ENCODE measurements at regions not wholly inside any gene's neighbourhood (a gene's known extent, or its start where the extent isn't known, plus 50 kb on each side); places are given as distances from the start of the nearest gene placed in this dataset.

GRCh38 chr2:219692521-219692920, 65.1 kb downstream of the SLC4A3 start:
- H3K9me3 ChIP-seq (ENCODE audit: control insufficient read depth, low read length), result no peaks in the 10 kb centered on the region
- no peak overlapping the region for H3K4me3 ChIP-seq (ENCODE audit: low read length)
- no peaks in the 10 kb centered on the region for H3K4me1 ChIP-seq (ENCODE audit: control insufficient read depth, insufficient read depth, low read length)
- DNase-seq (no peak), ATAC-seq (no peak)
- H3K27me3 ChIP-seq (ENCODE audit: control insufficient read depth, insufficient read depth), result no peaks in the 10 kb centered on the region
- intact Hi-C loops (cut with DNase I), result loop anchor here in 3 of 4 donors (5.0 to 10.0 kb wide), 3 partner anchors 148 to 290 kb away; partner anchors contain the start of genes CHPF (in 3 of the 3) and TMEM198 (in 3 of the 3)
- WGBS, result 78% methylated on average over 5 of the region's 5 CpGs
- no peak overlapping the region for H3K27ac ChIP-seq (ENCODE audit: low read length)

- intact Hi-C loops (cut with DNase I), result loop anchor here in 1 of 4 donors (10.0 kb wide), 1 partner anchor 150 kb away; the partner anchor contains the start of genes CHPF and TMEM198
Observed at GRCh38 chr2:219695145-219695709, 67.8 kb downstream of the SLC4A3 start.

GRCh38 chr2:219697811-219698747, 70.6 kb downstream of the SLC4A3 start:
- intact Hi-C loops (cut with DNase I), result loop anchor here in 1 of 4 donors (10.0 kb wide), 1 partner anchor 153 kb away; the partner anchor contains the start of genes CHPF and TMEM198
- H3K27me3 ChIP-seq (ENCODE audit: control insufficient read depth, insufficient read depth), result no peaks in the 10 kb centered on the region
- H3K4me3 ChIP-seq (ENCODE audit: low read length), result no peak overlapping the region
- DNase-seq (peak; percentile 38 to 87 (median 75)), ATAC-seq (peak; percentile 52 to 70)
- H3K27ac ChIP-seq (ENCODE audit: low read length), result no peak overlapping the region
- 41% methylated on average over 12 of the region's 12 CpGs for WGBS
- no peaks in the 10 kb centered on the region for H3K9me3 ChIP-seq (ENCODE audit: control insufficient read depth, low read length)
- peaks cover 5% of the 10 kb centered on the region for H3K4me1 ChIP-seq (ENCODE audit: control insufficient read depth, insufficient read depth, low read length)

More at GRCh38 chr2:219695145-219695709, 67.8 kb downstream of the SLC4A3 start:
- H3K4me1 ChIP-seq (ENCODE audit: control insufficient read depth, insufficient read depth, low read length), result peaks cover 2% of the 10 kb centered on the region
- H3K9me3 ChIP-seq (ENCODE audit: control insufficient read depth, low read length), result no peaks in the 10 kb centered on the region
- H3K27me3 ChIP-seq (ENCODE audit: control insufficient read depth, insufficient read depth), result no peaks in the 10 kb centered on the region
- ATAC-seq, result no peak
- WGBS, result 32% methylated on average over 3 of the region's 3 CpGs
- no peak overlapping the region for H3K27ac ChIP-seq (ENCODE audit: low read length)
- DNase-seq, result no peak
- H3K4me3 ChIP-seq (ENCODE audit: low read length), result no peak overlapping the region

GRCh38 chr2:219698748-219699439, 71.5 kb downstream of the SLC4A3 start:
- ATAC-seq (no peak), DNase-seq (no peak)
- H3K9me3 ChIP-seq (ENCODE audit: control insufficient read depth, low read length), result no peaks in the 10 kb centered on the region
- intact Hi-C loops (cut with DNase I), result loop anchor here in 1 of 4 donors (10.0 kb wide), 1 partner anchor 154 kb away; the partner anchor contains the start of genes CHPF and TMEM198
- no peaks in the 10 kb centered on the region for H3K27me3 ChIP-seq (ENCODE audit: control insufficient read depth, insufficient read depth)
- no peak overlapping the region for H3K4me3 ChIP-seq (ENCODE audit: low read length)
- 75% methylated on average over 15 of the region's 15 CpGs for WGBS
- peaks cover 5% of the 10 kb centered on the region for H3K4me1 ChIP-seq (ENCODE audit: control insufficient read depth, insufficient read depth, low read length)
- no peak overlapping the region for H3K27ac ChIP-seq (ENCODE audit: low read length)

GRCh38 chr2:219699440-219699821, 72.0 kb downstream of the SLC4A3 start:
- DNase-seq, result no peak
- no peaks in the 10 kb centered on the region for H3K9me3 ChIP-seq (ENCODE audit: control insufficient read depth, low read length)
- no peak overlapping the region for H3K4me3 ChIP-seq (ENCODE audit: low read length)
- H3K27ac ChIP-seq (ENCODE audit: low read length), result no peak overlapping the region
- H3K27me3 ChIP-seq (ENCODE audit: control insufficient read depth, insufficient read depth), result no peaks in the 10 kb centered on the region
- intact Hi-C loops (cut with DNase I), result loop anchor here in 1 of 4 donors (10.0 kb wide), 1 partner anchor 155 kb away; the partner anchor contains the start of genes CHPF and TMEM198
- 83% methylated on average over 8 of the region's 8 CpGs for WGBS
- peaks cover 5% of the 10 kb centered on the region for H3K4me1 ChIP-seq (ENCODE audit: control insufficient read depth, insufficient read depth, low read length)
- ATAC-seq, result no peak

- no peaks in the 10 kb centered on the region for H3K9me3 ChIP-seq (ENCODE audit: control insufficient read depth, low read length)
- no peak overlapping the region for H3K27ac ChIP-seq (ENCODE audit: low read length)
- WGBS, result 44% methylated on average over 8 of the region's 8 CpGs
- no peak for ATAC-seq
- peaks cover 8% of the 10 kb centered on the region for H3K4me1 ChIP-seq (ENCODE audit: control insufficient read depth, insufficient read depth, low read length)
- DNase-seq, result peak in 1 of 3 donors; percentile 69
- intact Hi-C loops (cut with DNase I), result no loop called here
- no peaks in the 10 kb centered on the region for H3K27me3 ChIP-seq (ENCODE audit: control insufficient read depth, insufficient read depth)
- H3K4me3 ChIP-seq (ENCODE audit: low read length), result no peak overlapping the region
Observed at GRCh38 chr2:219701847-219702634, 74.6 kb downstream of the SLC4A3 start.

- H3K4me3 ChIP-seq (ENCODE audit: low read length), result no peak overlapping the region
- H3K9me3 ChIP-seq (ENCODE audit: control insufficient read depth, low read length), result no peaks in the 10 kb centered on the region
- H3K4me1 ChIP-seq (ENCODE audit: control insufficient read depth, insufficient read depth, low read length), result peaks cover 6% of the 10 kb centered on the region
- H3K27me3 ChIP-seq (ENCODE audit: control insufficient read depth, insufficient read depth), result no peaks in the 10 kb centered on the region
- H3K27ac ChIP-seq (ENCODE audit: low read length), result no peak overlapping the region
- 62% methylated on average over 7 of the region's 7 CpGs for WGBS
- intact Hi-C loops (cut with DNase I), result no loop called here
- no peak for DNase-seq
- peak in 1 of 2 donors; percentile 20 for ATAC-seq
Observed at GRCh38 chr2:219702796-219703545, 75.5 kb downstream of the SLC4A3 start.

GRCh38 chr2:219704878-219705277, 77.4 kb downstream of the SLC4A3 start:
- no peak for DNase-seq
- Histone ChIP-seq H3K27ac (ENCODE audit: low read length) (peak overlapping the region; percentile 17), H3K4me3 (ENCODE audit: low read length) (no peak overlapping the region), H3K27me3 (ENCODE audit: control insufficient read depth, insufficient read depth) (no peaks in the 10 kb centered on the region), H3K9me3 (ENCODE audit: control insufficient read depth, low read length) (no peaks in the 10 kb centered on the region), H3K4me1 (ENCODE audit: control insufficient read depth, insufficient read depth, low read length) (peaks cover 6% of the 10 kb centered on the region)
- ATAC-seq, result no peak
- WGBS, result 88% methylated on average over 2 of the region's 2 CpGs
- intact Hi-C loops (cut with DNase I), result no loop called here

- Histone ChIP-seq H3K9me3 (ENCODE audit: control insufficient read depth, low read length) (no peaks in the 10 kb centered on the region), H3K27ac (ENCODE audit: low read length) (peak overlapping the region; percentile 48), H3K27me3 (ENCODE audit: control insufficient read depth, insufficient read depth) (no peaks in the 10 kb centered on the region), H3K4me3 (ENCODE audit: low read length) (no peak overlapping the region), H3K4me1 (ENCODE audit: control insufficient read depth, insufficient read depth, low read length) (peaks cover 3% of the 10 kb centered on the region)
- DNase-seq, result peak in 1 of 3 donors; percentile 48
- intact Hi-C loops (cut with DNase I), result no loop called here
- 90% methylated on average over 4 of the region's 4 CpGs for WGBS
- ATAC-seq, result peak in 1 of 2 donors; percentile 21
Observed at GRCh38 chr2:219706823-219707281, 79.4 kb downstream of the SLC4A3 start.
